Heart left ventricle (tissue), 16 donors: ENCODE measurements at regions not wholly inside any gene's neighbourhood (a gene's known extent, or its start where the extent isn't known, plus 50 kb on each side); places are given as distances from the start of the nearest gene placed in this dataset.
"Not testable (repeated sequence)": the region's sequence is repeated elsewhere in the genome, so short reads cannot be mapped to it uniquely, and the experiment has no call there.

Source experiments
- ATAC-seq, 4 donors: fragments of 200-7000 bp; cut with Tn5 transposase; one replicate each; pipeline ENCODE4 v1.9.1; 2020 to 2022; ENCODE audit warnings: moderate library complexity in 4 of 4, mild to moderate bottlenecking in 3 of 4, moderate number of reproducible peaks in 1 of 4
- DNase-seq, 5 donors: peaks; one replicate each; pipeline ENCODE4 v3.0.0-alpha.2; 2020
- H3K27ac ChIP-seq, 12 donors: fragments of 200-600 bp; sonication (generic) in 4 of 12; one replicate each; pipeline versions ENCODE4 v1.5.0 to v1.8.0; 2016 to 2022; ENCODE audit warnings: mild to moderate bottlenecking in 2 of 12
- H3K27me3 ChIP-seq, 9 donors: fragments of 200-600 bp; sonication (generic) in 2 of 9; one replicate each; pipeline versions ENCODE4 v1.5.1 to v1.8.0; 2016 to 2022; ENCODE audit warnings: mild to moderate bottlenecking in 3 of 9
- H3K36me3 ChIP-seq, 9 donors: fragments of 200-600 bp; sonication (generic) in 2 of 9; one replicate each; pipeline versions ENCODE4 v1.5.0 to v1.8.0; 2018 to 2022; ENCODE audit warnings: mild to moderate bottlenecking in 2 of 9
- H3K4me1 ChIP-seq, 12 donors: fragments of 200-600 bp; sonication (generic) in 4 of 12; one replicate each; pipeline versions ENCODE4 v1.5.0 to v1.8.0; 2016 to 2022; ENCODE audit warnings: mild to moderate bottlenecking in 3 of 12
- H3K4me3 ChIP-seq, 12 donors: fragments of 200-600 bp; sonication (generic) in 4 of 12; one replicate each; pipeline versions ENCODE4 v1.5.0 to v1.8.0; 2017 to 2022; ENCODE audit warnings: mild to moderate bottlenecking in 9 of 12, moderate library complexity in 4 of 12
- H3K9me3 ChIP-seq, 12 donors: fragments of 200-600 bp; sonication (generic) in 4 of 12; one replicate each; pipeline versions ENCODE4 v1.5.0 to v1.8.0; 2016 to 2022; ENCODE audit warnings: mild to moderate bottlenecking in 1 of 12
- CTCF ChIP-seq, 12 donors: fragments of 200-600 bp; sonication (generic) in 4 of 12; IDR thresholded peaks; one replicate each; pipeline versions ENCODE4 v1.5.0 to v1.8.0; 2018 to 2022; ENCODE audit warnings: antibody characterized with exemption in 12 of 12, mild to moderate bottlenecking in 5 of 12
- POLR2A ChIP-seq, 2 donors: fragments of 450-650 bp; IDR thresholded peaks; one replicate each; pipeline ENCODE4 v1.6.1; 2017; ENCODE audit warnings: antibody characterized with exemption in 2 of 2, mild to moderate bottlenecking in 2 of 2, moderate library complexity in 2 of 2
- WGBS, 4 donors: extraction: QIAGEN DNeasy Blood & Tissue Kit in 2 of 4; methylation state at CpG; one replicate each; pipeline versions ENCODE4 v1.1.5 to v1.1.7; 2013 to 2018; 5-methylcytosine and 5-hydroxymethylcytosine counted together
- intact Hi-C, 10 donors: fragments of 100-400 bp; cut with DNase I; formaldehyde crosslinking; loops; one replicate each; pipeline versions ENCODE4 v1.11.1 to v1.14.2; 2022
- donor health status: ischemic (EF 13 %, LVEDD 7.1; RV severe dilation, severe dysfunction).
- donor health status: healthy with polysubstance abuse.
- donor health status: DM: no; HTN: yes; CAD: no.
- donor health status: DM: no; HTN: no; CAD: no.
- donor health status: ischemic (EF 25% LVEDD 6.9; RV normal size, moderate dysfunction).
- donor health status: ischemic (EF 25% LVEDD 5.7; RV mildly dilated, moderate dysfunction).
- donor health status: healthy.
- donor health status: DM: yes; HTN: yes; CAD: no.
- donor health status: ischemic (EF 35%, LVEDD 5.7; RV mildly dilated, moderate dysfunction).
- donor health status: nonischemic (EF 11% LVEDD 7.7; RV severe dilation, severe dysfunction).
- donor health status: DM: yes; HTN: yes; CAD: no.
- donor health status: PGD.
- donor health status: ischemic (EF 29% LVEDD 5.4; RV normal size, mild dysfunction).
- donor health status: nonischemic (EF 23%, LVEDD 6.1; RV moderate dilation, normal function).

DNA sequence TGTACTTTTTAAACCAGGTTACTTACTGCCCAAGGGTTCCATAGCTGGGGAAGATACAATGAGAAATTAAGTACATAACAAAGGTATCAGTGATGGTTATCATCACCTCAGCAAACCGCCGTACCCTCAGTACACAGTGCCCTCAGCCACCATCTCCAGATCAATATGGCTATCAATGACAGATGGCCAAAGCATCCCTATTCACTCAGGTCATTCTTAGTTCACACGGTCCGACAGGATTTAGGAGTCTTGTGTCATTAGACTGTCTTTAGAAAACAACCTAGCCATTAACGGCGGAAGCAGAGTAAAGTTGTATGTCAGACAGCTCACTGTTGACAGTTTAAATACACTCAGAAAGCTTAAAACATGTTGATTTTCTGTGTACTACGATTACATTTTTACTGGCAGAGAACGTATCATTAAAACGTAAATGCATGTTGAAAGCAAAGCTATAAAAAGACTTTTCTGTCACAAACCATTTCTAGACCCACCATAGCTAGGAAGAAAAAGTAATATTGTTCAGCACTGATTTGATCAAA lies 106.9 kb downstream of the HOXA1 start:
- no peak overlapping the region for H3K4me3 ChIP-seq
- TF ChIP-seq POLR2A (IDR thresholded peaks at IDR 0.05) = no peak
- no peak for TF ChIP-seq CTCF (IDR thresholded peaks at IDR 0.05)
- H3K4me1 ChIP-seq = no peaks in the 10 kb centered on the region
- ATAC-seq (no peak), DNase-seq (no peak)
- no peaks in the 10 kb centered on the region for H3K9me3 ChIP-seq
- H3K27ac ChIP-seq = no peak overlapping the region
- H3K36me3 ChIP-seq = no peaks in the 10 kb centered on the region
- WGBS, 4 donors = 81 to 88% (median 83%) methylated on average over 9 of the region's 9 CpGs
- intact Hi-C loops = no loop called here
- H3K27me3 ChIP-seq = peaks cover 0 to 2% (median 0%) of the 10 kb centered on the region in 9 donors

GRCh38 chr7:26987338-26987737 lies 108.5 kb downstream of the HOXA1 start:
- peaks cover 0 to 2% (median 0%) of the 10 kb centered on the region in 9 donors for H3K27me3 ChIP-seq
- no peaks in the 10 kb centered on the region for H3K9me3 ChIP-seq
- no peak for TF ChIP-seq POLR2A (IDR thresholded peaks at IDR 0.05)
- no peak for TF ChIP-seq CTCF (IDR thresholded peaks at IDR 0.05)
- no peaks in the 10 kb centered on the region for H3K36me3 ChIP-seq
- intact Hi-C loops = no loop called here
- DNase-seq = no peak
- no peak overlapping the region for H3K27ac ChIP-seq
- WGBS, 4 donors = 70 to 83% (median 77%) methylated on average over 3 of the region's 3 CpGs
- no peak for ATAC-seq
- no peak overlapping the region for H3K4me3 ChIP-seq
- no peaks in the 10 kb centered on the region for H3K4me1 ChIP-seq

GRCh38 chr7:26978146-26978545 lies 113.8 kb upstream of the SKAP2 start:
- TF ChIP-seq CTCF (IDR thresholded peaks at IDR 0.05) (no peak), POLR2A (IDR thresholded peaks at IDR 0.05) (no peak)
- intact Hi-C loops = no loop called here

GRCh38 chr7:26976840-26977239 lies 112.5 kb upstream of the SKAP2 start:
- TF ChIP-seq POLR2A (IDR thresholded peaks at IDR 0.05) (no peak), CTCF (IDR thresholded peaks at IDR 0.05) (no peak)
- ATAC-seq = no peak
- no peak overlapping the region for H3K27ac ChIP-seq
- no peaks in the 10 kb centered on the region for H3K4me1 ChIP-seq
- no peak for DNase-seq
- H3K36me3 ChIP-seq = no peaks in the 10 kb centered on the region
- H3K4me3 ChIP-seq = no peak overlapping the region
- intact Hi-C loops = no loop called here
- peaks cover 0 to 22% (median 9%) of the 10 kb centered on the region in 12 donors for H3K9me3 ChIP-seq
- peaks cover 0 to 31% (median 0%) of the 10 kb centered on the region in 9 donors for H3K27me3 ChIP-seq

More at GRCh38 chr7:26978146-26978545, 113.8 kb upstream of the SKAP2 start:
- Histone ChIP-seq H3K27me3 (peaks cover 0 to 34% (median 0%) of the 10 kb centered on the region in 9 donors), H3K4me1 (no peaks in the 10 kb centered on the region), H3K9me3 (peaks cover 0 to 9% (median 0%) of the 10 kb centered on the region in 12 donors), H3K27ac (no peak overlapping the region), H3K36me3 (no peaks in the 10 kb centered on the region), H3K4me3 (no peak overlapping the region)
- ATAC-seq (no peak), DNase-seq (no peak)
- WGBS, 4 donors = 73 to 74% (median 74%) methylated on average over 2 of the region's 2 CpGs

GRCh38 chr7:26971924-26972323 lies 107.5 kb upstream of the SKAP2 start:
- H3K27ac ChIP-seq, ATAC-seq, H3K36me3 ChIP-seq, intact Hi-C loops, DNase-seq, H3K4me3 ChIP-seq, H3K4me1 ChIP-seq, H3K27me3 ChIP-seq: not testable (repeated sequence)
- peaks cover 0 to 34% (median 14%) of the 10 kb centered on the region in 12 donors for H3K9me3 ChIP-seq
- WGBS, 4 donors = 88 to 94% (median 92%) methylated on average over 2 of the region's 2 CpGs
